GM18507 (cell line): ENCODE measurements at regions not wholly inside any gene's neighbourhood (a gene's known extent, or its start where the extent isn't known, plus 50 kb on each side); places are given as distances from the start of the nearest gene placed in this dataset.

Experiments used
- DNase-seq: peaks from one replicate; pipeline ENCODE4 v3.0.0; 2011; ENCODE audit warnings: low read depth; ENCODE audit not compliant: insufficient read length; ENCODE audit errors: extremely low spot score
- FAIRE-seq: peaks from 2 replicates; lab custom pipeline; 2011; peaks lifted over from hg19 to GRCh38; lab: Jason Lieb, UNC

- no peak for FAIRE-seq
Observed at GRCh38 chr2:215601526-215601925, 165.7 kb upstream of the FN1 start.

DNA sequence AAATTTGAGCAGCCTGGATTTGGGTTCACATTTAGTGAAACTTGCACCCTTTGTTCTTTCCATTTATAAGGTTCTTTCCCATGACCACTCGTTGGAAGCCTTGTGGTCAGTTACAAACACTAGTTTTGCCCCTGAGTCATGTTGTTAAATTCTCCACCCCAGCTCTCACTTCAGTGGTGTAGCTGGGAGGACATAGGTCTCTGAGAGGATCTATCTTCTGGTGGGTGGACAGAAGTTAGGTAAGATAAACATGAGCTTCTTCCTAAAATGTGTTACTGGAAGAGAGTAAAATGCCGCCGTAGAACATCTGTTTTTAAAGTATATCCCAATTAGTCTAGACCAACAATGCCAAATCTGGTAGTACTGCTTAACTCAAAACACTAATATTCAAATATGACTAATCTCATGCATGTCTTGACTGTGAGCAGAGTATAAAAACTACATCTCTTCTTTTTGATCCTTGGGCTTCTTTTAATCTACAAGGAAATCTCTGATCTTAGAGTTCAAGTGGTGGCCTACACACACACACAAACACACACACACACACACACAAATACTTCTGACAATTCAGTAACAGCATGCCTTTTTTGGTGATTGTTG lies 162.6 kb upstream of the FN1 start:
- no peak for FAIRE-seq
- no peak for DNase-seq

More at GRCh38 chr2:215601526-215601925, 165.7 kb upstream of the FN1 start:
- DNase-seq, result no peak

DNA sequence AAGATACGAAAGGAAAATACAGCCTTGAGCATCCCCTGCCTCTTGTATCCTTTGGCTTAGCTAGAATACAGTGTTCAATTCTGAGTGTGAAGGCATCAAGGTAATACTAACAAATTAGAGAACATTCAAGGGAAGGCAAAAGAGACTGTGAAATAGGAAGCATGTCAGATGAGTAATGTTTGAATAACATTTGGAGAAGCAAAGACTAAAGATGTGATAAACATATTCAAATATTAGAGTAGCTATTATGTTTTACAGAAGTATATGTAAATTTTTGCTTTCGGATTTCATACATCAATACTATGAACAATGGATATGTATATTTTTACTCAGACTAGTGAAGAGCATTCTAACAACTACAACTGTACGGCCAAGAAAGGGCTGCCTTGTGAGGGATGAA lies 161.7 kb upstream of the FN1 start:
- FAIRE-seq (no peak), DNase-seq (no peak)

DNA sequence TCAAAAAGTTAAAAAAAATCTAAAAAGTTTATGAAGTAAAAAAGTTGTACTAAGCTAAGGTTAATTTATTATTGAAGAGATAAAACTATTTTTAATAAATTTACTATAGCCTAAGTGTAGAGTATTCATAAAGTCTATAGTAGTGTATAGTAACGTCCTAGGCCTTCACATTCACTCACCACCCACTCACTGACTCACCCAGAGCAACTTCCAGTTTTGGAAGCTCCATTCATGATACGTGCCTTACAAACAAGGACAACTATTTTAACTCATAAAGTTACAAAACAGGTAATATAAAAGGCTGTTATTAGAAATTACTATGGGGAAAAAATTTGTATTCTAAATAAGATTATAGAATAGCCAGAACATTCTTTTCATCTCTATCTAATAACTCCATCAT lies 158.9 kb upstream of the FN1 start:
- DNase-seq, result no peak

DNA sequence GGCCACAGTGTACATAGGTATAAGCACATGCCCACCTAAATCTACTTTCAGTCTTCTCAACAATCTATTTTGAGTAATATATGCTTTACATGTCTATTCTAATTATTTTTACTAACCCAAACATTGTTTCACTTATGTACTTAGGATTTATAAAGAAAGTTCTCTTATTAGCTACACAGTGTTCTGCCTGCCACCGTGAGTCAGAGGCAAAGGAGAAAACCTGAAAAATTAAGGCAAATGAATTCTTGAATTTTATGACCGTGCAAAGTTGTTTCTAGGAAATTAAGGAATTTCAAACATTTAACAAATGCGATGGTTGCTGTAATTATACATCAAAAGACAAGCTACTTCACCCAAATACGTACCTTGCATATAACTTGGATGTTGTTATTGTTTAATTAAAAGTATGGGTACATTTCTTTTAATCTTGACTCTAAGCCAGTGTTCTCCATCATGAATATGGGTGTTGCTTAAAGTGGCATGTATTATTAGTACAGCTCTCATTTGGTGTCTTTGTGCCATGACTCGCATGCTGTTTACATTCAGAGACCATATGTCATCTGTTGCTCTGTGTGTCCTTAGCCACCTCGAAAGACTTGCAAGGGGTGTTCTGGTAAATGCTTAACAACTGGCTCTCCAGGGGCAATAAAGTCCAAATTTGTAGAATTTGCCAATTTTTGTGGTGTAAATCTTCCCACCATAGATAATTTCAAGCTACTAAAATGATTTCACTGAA lies 154.3 kb upstream of the FN1 start:
- no peak for FAIRE-seq
- DNase-seq, result no peak

More for the DNA sequence above, 158.9 kb upstream of the FN1 start:
- FAIRE-seq, result no peak

- FAIRE-seq (no peak), DNase-seq (no peak)
Observed at GRCh38 chr2:215583881-215584280, 148.0 kb upstream of the FN1 start.

DNA sequence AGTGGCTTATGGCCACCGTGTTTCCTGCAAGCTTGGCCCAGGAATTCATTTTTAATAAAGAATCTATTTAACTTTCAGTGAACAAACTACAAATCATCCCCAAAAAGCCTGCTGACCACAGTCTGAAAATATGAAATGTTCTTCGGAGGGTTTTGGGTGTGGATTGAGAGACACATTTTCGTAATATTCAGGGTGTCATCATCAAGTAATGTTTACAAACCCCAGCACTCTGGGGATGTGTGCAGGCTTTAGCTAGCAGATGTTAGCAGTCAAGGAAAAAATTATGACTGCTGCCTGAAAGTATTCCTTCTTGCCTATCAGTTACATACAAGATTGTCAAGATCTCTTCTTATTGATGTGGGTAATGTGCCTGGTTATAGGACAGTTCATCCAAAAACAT lies 143.9 kb upstream of the FN1 start:
- DNase-seq (no peak), FAIRE-seq (no peak)

DNA sequence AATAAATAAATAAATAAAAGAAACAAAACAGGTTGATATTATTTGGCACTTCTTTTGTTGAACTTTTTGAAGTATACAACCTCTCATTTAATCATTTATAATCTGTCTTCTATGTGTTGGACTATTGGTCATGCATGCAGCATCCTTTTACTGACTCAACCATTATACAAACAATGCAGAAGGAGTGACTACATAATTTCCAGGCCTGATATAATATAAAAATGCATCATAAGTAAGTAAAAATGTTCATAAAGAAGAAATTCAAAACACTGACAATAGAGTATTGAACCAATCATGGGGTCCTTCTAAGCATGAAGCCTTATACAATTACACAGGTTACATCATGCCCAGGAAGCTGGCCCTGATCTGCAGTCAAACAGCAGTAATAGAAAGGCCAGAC lies 141.5 kb upstream of the FN1 start:
- DNase-seq (no peak), FAIRE-seq (no peak)

DNA sequence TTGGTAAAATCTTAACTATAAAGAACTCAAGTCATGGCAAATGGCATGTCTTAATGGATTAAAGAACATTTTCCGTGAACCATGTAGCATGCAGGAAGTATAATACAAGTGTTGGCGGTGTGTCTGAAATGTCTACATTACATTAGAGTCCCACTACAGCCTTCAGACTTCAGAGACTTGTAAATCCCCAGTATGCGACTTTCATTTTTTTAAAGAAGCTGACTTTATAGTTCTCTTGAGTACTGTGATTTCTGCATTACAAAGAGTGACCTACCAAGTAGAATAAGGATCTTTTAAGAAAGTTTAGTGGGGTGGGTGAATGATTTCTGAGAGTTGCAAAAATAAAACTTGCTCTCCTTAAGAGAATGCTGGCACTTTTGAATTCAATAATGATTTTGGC lies 140.7 kb upstream of the FN1 start:
- no peak for DNase-seq
- FAIRE-seq, result no peak

DNA sequence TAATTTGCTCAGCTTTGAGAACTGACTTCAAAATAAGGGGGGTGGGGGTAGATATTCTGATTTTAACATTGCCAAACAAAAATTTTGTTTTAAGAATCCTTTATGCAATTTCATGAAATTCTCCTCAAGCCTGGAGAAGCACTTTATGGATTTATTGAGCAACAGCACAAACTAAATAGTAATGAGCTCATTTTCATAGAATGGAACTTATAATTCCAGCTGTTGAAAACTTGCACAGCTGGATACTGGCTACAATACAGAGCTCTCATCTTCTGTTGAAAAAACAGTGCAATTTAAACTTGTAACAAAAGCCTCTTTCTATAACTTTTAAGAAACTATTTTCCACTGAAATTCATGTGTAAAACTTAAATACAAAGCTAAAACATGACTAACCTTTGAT lies 137.6 kb upstream of the FN1 start:
- FAIRE-seq (no peak), DNase-seq (no peak)

DNA sequence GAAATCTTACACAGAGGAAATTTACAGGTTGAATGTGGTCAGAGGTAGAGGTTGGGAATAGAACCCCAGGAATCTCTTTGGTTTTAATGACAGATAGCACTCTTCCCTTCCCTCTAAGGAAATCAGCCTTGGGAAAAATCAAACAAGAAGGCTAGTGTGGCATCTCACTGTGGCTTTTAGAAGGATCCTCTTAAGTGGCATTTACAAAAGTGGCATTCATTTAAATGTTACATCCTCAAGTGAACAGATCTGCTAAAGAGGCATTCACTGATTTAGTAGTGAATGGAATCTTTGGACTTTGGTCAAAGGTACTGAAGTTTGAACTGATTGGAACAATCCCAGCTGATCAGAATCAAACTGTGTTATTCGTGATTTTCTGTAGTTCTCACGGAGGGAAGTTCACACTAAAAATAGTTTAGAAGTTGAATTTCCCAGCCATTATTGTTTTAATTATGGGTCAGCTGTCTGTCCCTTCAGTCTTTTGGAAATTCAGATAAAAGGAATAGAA lies 136.5 kb upstream of the FN1 start:
- no peak for DNase-seq
- FAIRE-seq, result no peak

- FAIRE-seq, result no peak
- DNase-seq, result no peak
Observed at GRCh38 chr2:215571689-215572088, 135.8 kb upstream of the FN1 start.

DNA sequence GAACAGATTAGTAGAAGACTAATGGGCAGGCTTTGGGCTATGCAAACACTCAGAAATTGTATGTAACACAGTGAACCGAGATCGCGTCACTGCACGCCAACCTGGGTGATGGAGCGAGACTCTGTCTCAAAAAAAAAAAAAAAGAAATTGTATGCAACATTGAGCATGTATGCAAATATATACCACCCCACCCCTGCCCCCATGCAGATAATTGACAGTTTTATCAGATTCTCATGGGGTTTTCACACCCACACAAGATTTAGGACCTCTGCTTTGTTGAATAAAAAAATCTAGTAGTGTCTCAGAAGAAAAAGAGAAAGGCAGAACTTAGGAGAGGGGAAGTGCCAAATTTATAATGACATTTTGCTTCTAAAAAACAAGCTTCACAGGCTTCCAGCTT lies 131.6 kb upstream of the FN1 start:
- peak; percentile 79 for FAIRE-seq
- DNase-seq, result no peak

DNA sequence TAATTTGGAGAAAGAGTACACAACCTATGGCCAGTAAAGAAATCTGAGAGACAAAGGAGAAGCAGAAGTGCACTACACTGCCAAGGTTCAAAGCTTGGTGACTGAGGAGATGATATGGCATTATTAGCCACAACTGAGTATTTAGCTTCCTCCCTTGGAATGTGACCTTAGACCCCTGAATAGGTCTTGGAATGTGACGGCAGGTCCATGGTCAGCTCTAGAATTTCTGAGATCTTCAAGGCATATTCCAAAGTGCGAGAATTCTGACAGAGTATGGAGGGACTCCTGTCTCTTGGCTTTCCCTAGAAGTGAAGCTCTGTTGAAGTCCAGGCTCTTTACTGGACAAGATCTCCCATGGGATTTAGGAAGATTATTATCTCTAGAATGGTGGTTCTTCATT lies 130.0 kb upstream of the FN1 start:
- FAIRE-seq (no peak), DNase-seq (no peak)

GRCh38 chr2:215557701-215558100 lies 121.8 kb upstream of the FN1 start:
- DNase-seq (no peak), FAIRE-seq (no peak)

GRCh38 chr2:215556979-215557378 lies 121.1 kb upstream of the FN1 start:
- FAIRE-seq, result no peak
- no peak for DNase-seq

DNA sequence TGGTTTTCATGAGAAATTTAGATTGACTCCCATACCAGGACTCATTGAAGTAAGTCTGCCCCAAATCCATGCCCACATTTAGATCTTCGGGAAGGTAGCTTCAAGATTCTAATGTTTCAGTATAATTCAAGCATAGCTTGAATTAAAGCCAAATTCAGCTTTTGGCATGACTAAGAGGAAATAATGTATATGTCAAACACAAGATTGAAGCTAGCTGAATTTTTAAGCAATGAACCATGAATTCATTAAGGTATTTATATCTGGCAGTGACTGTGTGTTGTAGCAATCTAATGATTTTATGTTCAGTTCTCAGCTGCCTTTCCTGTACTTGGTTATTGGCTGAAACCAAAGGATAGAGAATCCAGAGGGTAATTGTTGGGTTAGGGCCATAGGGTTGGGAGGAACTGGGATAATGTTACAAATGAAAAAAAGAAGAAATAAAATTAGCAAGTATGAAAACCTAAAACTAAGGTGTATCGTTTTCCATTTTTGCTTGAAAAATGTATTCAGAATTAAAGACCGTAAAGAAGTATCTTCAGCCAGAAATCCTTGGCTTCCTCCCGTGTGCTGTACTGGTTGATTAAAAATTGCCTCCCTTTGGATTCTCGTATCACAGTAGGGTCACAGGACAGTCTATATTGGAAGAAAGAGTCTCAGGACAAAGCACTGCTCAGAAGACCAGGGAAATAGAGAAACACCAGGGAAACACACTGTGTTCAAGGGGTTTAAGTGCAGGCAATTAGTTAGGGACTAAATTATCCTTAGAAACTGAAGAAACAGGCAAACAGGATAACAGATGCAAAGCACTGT lies 119.0 kb upstream of the FN1 start:
- no peak for DNase-seq
- no peak for FAIRE-seq

DNA sequence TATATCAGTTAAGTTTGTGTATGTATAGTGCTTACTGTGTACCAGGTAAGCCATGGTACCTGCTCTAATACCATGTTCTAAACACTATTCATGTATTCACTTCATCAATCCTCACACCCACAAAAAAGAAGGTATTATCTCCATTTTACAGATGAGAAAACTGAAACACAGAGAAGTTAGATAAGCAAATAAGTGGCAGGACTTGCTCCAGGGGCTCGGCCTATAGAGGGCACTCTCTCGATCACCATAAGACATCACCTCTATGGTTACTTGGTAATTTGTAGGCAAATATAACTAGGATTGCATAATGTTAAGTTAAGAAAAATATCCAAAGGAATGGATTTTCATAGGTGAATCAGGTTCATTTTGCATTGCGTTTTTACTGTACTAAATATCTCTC lies 118.1 kb upstream of the FN1 start:
- DNase-seq, result no peak
- no peak for FAIRE-seq

DNA sequence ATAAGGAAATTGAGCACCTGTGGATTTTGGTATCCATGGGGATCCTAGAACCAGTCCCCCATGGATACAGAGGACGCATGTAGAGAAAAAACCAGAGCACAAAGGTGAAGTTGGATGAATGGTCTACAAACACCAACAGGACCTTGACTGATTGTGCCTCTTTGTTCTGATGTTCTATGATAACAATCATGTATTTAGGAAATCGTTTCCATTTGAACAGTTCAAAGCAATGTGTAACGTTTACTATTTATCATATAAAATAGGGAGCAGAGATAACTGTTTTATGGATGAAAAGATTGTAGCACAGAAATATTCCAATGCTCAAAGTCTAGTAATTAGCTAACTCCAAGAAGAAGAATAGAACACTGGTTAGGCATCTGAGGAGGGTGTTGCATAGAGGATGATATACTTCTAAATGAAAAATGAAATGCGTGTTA lies 116.3 kb upstream of the FN1 start:
- no peak for DNase-seq
- FAIRE-seq, result no peak

DNA sequence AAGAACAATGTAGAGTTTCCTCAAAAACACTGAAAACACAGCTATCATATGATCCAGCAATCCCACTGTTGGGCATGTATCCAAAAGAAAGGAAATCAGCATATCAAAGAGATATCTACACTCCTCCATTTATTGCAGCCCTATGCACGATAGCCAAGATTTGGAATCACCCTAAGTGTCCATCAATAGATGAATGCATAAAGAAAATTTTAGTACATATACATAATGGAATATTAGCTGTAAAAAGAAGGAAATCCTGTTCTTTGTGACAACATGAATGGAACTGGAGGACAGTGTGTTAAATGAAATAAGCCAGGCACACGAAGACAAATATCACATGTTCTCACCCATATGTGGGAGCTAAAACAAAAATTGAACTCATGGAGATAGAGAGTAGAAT lies 114.5 kb upstream of the FN1 start:
- FAIRE-seq, result no peak
- DNase-seq, result no peak
